Cerebellar nuclear complex (tissue), 1 donor: ENCODE measurements at regions not wholly inside any gene's neighbourhood (a gene's known extent, or its start where the extent isn't known, plus 50 kb on each side); places are given as distances from the start of the nearest gene placed in this dataset.

ENCODE experiments used
- DNase-seq, 2 experiments: peaks; one replicate each; lab custom pipeline; 2025; lab: John Stamatoyannopoulos, UW

DNA sequence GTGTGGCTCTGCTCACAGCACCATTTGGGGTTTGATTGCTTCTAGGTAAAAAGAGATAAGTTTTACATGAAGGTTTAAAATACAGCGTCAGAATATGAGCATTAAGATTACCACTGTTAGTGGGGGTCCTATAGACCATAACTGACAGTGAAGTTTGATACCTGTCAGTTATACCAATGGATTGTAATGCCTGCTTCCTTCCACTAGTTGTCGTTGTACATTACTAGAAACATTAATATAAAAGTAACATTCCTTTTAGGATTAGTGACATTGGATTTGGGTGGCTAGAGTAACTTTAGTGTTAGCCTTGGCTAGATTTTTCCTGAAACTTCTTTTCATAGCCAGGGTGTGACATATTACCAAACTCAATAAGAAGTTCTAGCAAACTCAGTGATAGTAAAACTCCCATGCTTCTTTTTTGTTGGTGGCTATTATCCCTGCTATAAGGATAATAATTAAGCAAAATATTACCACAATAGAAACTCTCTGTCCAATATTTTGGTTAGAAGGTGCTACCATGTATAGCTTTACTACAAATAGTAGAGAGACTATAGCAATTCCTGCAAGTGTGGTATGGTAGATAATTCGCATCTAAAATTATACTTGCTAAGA is 57.1 kb downstream of the FAM181B start:
- no peak for DNase-seq

DNA sequence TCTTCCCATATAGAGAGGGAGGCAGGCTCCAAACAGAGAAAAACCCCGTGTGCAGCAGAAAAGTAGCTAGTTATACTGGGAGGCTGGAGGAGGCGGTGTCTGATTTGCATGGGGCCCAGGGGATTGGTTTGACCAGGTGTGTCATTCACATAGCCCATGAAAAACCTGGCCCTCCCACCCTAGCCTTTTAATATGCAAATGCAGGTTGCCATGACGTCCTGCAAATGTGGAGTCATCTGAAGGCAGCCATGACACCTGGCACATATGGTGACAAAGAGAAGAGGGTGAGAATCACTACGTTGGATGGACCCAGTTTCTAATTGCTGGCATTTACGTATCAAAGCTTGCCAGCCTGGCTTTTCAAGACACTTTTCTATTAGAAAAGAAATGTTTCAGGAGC is 57.8 kb downstream of the FAM181B start:
- no peak for DNase-seq

DNA sequence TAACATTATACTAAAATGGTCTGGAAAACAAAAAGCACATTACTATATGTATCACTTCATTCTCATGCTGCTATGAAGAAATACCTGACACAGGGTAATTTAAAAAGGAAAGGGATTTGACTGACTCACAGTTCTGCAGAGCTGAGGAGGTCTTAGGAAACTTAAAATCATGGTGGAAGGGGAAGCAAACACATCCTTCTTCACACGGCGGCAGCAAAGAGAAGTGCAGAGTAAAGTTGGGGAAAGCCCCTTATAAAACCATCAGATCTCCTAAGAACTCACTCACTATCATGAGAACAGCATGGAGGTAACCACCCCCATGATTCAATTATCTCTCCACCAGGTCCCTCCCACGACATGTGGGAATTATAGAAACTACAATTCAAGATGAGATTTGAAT is 60.0 kb downstream of the FAM181B start:
- no peak for DNase-seq

GRCh38 chr11:82671451-82671850 is 62.2 kb downstream of the FAM181B start:
- DNase-seq = no peak

- no peak for DNase-seq
These were observed 70.1 kb downstream of the FAM181B start for GRCh38 chr11:82663535-82663934.

DNA sequence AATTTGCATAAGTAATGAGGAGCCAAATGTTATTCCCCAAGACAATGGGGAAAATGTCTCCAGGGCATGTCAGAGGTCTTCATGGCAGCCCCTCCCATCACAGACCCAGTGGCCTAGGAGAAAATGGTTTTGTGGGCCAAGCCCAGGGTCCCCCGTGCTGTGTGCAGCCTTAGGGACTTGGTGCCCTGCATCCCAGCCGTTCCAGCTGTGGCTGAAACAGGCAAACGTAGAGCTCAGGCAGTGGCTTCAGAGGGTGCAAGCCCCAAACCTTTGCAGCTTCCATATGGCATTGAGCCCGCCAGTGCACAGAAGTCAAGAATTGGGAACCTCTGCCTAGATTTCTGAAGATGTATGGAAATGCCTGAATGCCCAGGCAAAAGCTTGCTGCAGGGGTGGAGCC is 79.9 kb downstream of the FAM181B start:
- no peak for DNase-seq

DNA sequence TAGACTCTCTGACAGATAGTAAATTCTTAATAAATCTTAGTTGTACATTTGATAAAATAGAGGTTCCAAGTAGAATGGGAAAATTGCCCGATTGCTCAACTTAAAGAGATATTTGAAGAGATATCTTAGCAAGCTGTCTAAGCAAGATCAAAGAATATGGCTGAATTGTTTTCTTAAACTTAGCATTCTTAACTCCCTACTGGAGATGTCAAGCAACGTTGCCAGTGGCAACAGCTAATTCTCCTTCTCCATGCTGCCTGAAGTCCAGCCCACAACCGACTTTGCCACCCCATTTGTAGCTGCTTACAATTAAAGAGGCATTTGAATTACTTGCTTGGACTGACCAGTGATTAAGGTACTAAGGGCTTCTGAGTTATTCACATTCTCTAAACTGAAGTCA is 94.4 kb downstream of the FAM181B start:
- no peak for DNase-seq

GRCh38 chr11:82636615-82637014 is 97.0 kb downstream of the FAM181B start:
- no peak for DNase-seq

- DNase-seq = no peak
These were observed 99.6 kb downstream of the FAM181B start for GRCh38 chr11:82634091-82634490.

DNA sequence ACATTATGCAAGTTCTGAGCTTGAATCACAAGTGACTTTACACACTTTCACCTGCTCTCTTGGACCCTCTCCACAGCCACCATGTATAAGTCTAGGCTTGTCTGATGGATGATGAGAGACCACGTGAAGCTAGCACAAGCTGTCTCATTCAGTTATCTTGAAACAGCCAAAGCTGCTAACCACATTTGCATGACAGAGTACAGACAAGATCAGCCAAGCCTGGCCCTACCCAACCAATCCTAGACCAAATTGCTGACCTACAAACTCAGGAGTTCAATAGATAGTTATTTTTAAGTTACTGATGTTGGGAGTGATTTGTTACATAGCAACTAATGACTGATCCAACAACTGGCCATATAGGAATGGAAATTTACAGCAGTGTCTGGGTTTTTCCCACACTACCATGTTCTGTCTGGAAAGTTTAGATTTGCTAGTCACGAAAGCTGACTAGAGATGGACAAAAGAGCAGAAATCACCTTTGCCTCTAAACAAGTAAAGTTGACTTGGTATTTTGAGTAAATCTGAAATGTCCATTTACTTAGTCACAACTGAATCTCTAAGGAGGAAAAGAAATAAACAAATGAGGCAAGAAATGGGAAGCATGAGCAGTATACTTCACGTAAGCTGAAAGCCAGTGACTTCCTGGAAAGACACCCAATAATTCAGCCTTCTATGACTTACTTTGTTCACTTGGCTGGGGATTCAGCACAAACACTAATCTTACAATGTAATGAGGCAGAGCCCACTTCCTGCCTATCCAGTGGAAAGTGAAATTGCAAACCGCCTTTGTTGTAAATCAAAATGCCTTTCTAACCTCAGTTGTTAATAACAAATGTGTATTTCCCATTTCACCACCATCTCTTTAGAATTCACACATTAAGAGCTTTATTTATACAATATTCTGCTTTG is 101.7 kb downstream of the FAM181B start:
- DNase-seq = no peak

DNA sequence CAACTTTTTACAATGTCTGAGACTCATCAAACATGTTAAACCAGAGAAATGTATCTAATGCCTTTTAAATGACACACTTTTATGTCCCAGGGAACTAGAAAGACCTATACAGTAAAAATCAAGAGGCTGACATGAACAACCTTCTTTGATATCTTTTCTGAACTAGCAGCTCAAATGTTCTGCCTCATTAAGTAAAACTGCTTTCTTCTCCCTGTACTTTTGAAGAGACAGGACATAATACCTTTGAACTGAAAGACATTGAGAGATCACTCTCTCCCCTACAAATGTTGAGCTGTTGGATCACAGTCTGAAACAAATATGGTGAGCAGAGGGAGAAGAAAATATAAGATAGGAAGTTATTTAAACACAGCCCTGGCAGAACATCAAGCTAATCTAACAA is 123.0 kb downstream of the FAM181B start:
- no peak for DNase-seq

GRCh38 chr11:82606738-82607137 is 126.9 kb downstream of the FAM181B start:
- no peak for DNase-seq

GRCh38 chr11:82601711-82602110 is 132.0 kb downstream of the FAM181B start:
- no peak for DNase-seq

DNA sequence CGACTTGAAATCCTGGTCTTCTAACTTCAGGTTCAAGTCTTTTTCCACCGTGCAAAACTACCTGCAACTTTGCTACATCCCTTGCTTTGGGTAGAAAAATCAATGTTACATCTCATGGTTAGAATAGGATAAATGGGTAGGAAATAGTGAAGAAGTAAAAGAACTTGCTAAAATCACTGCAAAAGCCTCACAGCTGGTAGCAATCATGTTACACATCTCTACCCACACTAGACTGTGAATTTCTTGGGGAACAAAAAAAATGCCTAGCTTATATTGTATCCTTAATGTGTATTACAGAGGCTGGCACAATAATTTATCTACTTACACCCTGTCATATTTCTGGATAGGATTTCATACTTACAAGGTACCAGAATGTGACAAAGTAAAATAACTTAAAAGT is 133.8 kb downstream of the FAM181B start:
- no peak for DNase-seq

DNA sequence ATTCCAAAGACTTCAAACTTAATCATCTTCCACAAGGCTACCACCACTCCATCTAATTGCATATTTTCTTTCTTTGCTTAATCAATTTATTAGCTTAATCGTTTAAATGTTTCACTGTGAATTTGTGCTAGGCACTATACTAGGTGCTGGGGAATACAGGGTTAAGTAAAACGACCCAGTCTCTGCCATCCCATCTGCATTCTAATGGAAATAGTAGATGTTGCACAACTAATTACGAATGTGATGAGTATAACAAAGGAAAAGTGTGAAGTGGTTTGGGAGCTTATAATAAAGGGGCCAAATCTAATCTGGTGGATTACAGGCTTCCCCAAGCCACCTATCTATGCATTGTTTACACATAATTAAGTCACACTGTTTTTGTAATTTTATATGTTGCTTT is 147.1 kb downstream of the FAM181B start:
- no peak for DNase-seq

DNA sequence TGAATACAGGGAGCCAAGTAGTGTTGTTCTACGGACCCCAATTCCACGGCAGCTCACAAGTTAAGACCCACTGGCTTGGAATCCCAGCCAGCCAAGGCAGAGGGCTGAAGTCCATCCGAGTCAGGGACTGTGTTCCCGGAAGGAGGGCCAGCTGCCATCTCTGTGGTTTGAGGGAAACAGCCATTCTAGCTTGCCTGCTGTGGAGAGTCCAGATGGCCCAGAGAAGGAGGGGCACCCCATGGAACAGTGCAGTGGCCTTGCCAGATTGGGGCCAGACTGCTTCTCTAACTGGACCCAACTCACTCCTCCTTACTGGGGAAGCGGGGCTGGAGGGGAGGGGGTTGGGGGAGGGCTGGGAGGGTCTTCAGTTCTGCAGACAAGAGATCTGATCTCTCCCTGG is 156.4 kb downstream of the FAM181B start:
- DNase-seq = peak in 1 of 2 experiments; percentile 43

DNA sequence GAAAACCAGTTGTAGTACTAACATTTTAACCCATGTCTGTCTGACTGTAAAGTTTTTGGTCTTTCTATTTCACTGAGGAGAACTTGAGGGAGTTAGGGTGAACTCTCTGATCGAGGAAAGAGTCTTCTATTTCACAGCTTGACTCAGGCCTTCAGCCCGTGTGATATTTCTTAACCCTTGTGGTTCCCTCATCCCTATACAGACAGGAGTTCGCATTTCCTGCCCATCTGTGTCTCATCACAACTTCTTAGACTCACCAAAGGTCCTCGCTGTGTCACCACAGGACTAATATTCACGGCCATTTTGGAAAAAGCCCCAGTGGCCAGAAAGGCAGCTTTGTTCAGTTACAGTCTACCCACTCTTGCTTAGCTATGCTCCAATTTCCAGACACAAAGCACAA is 172.8 kb downstream of the FAM181B start:
- no peak for DNase-seq

- no peak for DNase-seq
These were observed 174.1 kb downstream of the FAM181B start for GRCh38 chr11:82559609-82560008.

- no peak for DNase-seq
These were observed 176.4 kb downstream of the FAM181B start for GRCh38 chr11:82557274-82557673.

DNA sequence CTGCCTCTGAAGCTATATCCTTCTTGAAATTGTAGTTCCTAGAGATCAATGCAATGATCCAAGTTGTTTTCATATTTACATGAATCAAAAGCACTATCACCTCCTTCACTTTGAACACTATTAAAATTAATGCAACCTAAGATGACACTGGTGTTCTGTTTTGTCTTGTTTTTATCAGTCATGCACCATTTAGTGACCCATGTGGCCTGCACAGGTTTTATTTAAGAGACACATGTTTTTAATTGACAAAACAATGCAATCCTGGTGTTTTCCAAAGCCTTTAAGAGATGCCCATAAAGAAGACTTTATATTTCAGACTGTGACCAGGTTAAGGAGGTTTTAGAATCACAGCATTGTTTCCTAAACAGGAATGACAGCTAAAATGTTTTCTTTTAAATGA is 177.5 kb downstream of the FAM181B start:
- DNase-seq = no peak

GRCh38 chr11:82546661-82547557 is 186.8 kb downstream of the FAM181B start:
- DNase-seq = no peak

- DNase-seq = no peak
These were observed 194.0 kb downstream of the FAM181B start for GRCh38 chr11:82539669-82540068.

DNA sequence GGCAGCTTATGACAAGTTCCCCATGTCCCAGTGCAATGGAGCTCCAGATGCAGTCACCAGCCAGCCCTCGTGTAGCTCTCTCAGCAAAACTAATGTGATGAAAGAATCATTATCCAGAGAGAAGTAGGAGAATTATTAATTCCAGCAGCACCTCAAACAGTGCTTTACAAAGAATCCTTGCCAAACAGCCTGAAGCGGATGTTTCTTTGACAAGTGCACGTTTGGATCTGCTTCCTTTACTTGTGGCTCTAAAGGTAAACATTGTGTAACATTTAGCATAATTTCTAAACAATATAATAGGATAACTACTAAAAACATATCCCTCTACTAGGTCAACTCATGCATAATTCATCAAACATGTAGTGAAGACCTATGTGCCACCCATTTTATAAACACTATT is 197.0 kb downstream of the FAM181B start:
- no peak for DNase-seq
